Tibial nerve (tissue), 4 donors: ENCODE measurements at regions not wholly inside any gene's neighbourhood (a gene's known extent, or its start where the extent isn't known, plus 50 kb on each side); places are given as distances from the start of the nearest gene placed in this dataset.

Experiments used
- DNase-seq, 2 donors: peaks; one replicate each; pipeline ENCODE4 v3.0.0-alpha.2; 2019; ENCODE audit warnings: low spot score in 2 of 2
- H3K27ac ChIP-seq, 4 donors: fragments of 200-600 bp; sonication (generic) in 3 of 4; one replicate each; pipeline ENCODE4 v1.5.1; 2017 to 2019; ENCODE audit warnings: mild to moderate bottlenecking in 1 of 4
- H3K27me3 ChIP-seq, 2 donors: fragments of 200-600 bp; sonication (generic) in 1 of 2; one replicate each; pipeline versions ENCODE4 v1.5.1 to v1.6.0; 2017 to 2019
- H3K36me3 ChIP-seq, 3 donors: fragments of 200-600 bp; sonication (generic); one replicate each; pipeline ENCODE4 v1.5.1; 2018 to 2019
- H3K4me1 ChIP-seq, 4 donors: fragments of 200-600 bp; sonication (generic) in 3 of 4; one replicate each; pipeline ENCODE4 v1.5.1; 2017 to 2019
- H3K4me3 ChIP-seq, 4 donors: fragments of 200-600 bp; sonication (generic) in 3 of 4; one replicate each; pipeline ENCODE4 v1.5.1; 2017 to 2019; ENCODE audit warnings: mild to moderate bottlenecking in 1 of 4, moderate library complexity in 1 of 4
- H3K9me3 ChIP-seq, 4 donors: fragments of 200-600 bp; sonication (generic) in 3 of 4; one replicate each; pipeline ENCODE4 v1.5.1; 2017 to 2019
- CTCF ChIP-seq, 5 experiments: fragments of 200-600 bp in 3 of 5; fragments of 450-650 bp in 2 of 5; sonication (generic) in 3 of 5; IDR thresholded peaks; one replicate each; pipeline ENCODE4 v1.5.1; 2016 to 2019; ENCODE audit warnings: antibody characterized with exemption in 5 of 5, mild to moderate bottlenecking in 3 of 5, moderate library complexity in 2 of 5
- EP300 ChIP-seq, 2 donors: sonication (generic); formaldehyde crosslinking; IDR thresholded peaks; one replicate each; pipeline ENCODE4 v1.6.1; 2017; ENCODE audit warnings: antibody characterized with exemption in 2 of 2, mild to moderate bottlenecking in 1 of 2
- POLR2A ChIP-seq, 2 donors: fragments of 450-650 bp; IDR thresholded peaks; one replicate each; pipeline ENCODE4 v1.6.1; 2017; ENCODE audit warnings: antibody characterized with exemption in 2 of 2, mild to moderate bottlenecking in 2 of 2, moderate library complexity in 2 of 2
- WGBS, 2 donors: methylation state at CpG; one replicate each; pipeline ENCODE4 v1.1.5; 2018; 5-methylcytosine and 5-hydroxymethylcytosine counted together

- Histone ChIP-seq H3K27ac (no peak overlapping the region), H3K27me3 (no peaks in the 10 kb centered on the region), H3K9me3 (peaks cover 0 to 8% (median 0%) of the 10 kb centered on the region in 4 donors), H3K36me3 (no peaks in the 10 kb centered on the region), H3K4me1 (no peaks in the 10 kb centered on the region), H3K4me3 (no peak overlapping the region)
- WGBS, 2 donors: 85 to 86% methylated on average over 13 of the region's 13 CpGs
- TF ChIP-seq POLR2A (IDR thresholded peaks at IDR 0.05) (no peak), CTCF (IDR thresholded peaks at IDR 0.05) (no peak), EP300 (IDR thresholded peaks at IDR 0.05) (no peak)
- DNase-seq: no peak
Observed at GRCh38 chr11:134893810-134894685, 482.0 kb upstream of the B3GAT1 start.

GRCh38 chr11:134890446-134890845 lies 478.4 kb upstream of the B3GAT1 start:
- no peak overlapping the region for H3K27ac ChIP-seq
- no peak overlapping the region for H3K4me3 ChIP-seq
- DNase-seq: no peak
- no peaks in the 10 kb centered on the region for H3K36me3 ChIP-seq
- 60 to 78% methylated on average over 5 of the region's 5 CpGs for whole genome bisulfite sequencing, 2 donors
- no peaks in the 10 kb centered on the region for H3K27me3 ChIP-seq
- no peak for TF ChIP-seq CTCF (IDR thresholded peaks at IDR 0.05)
- no peak for TF ChIP-seq POLR2A (IDR thresholded peaks at IDR 0.05)
- no peaks in the 10 kb centered on the region for H3K4me1 ChIP-seq
- peaks cover 0 to 8% (median 0%) of the 10 kb centered on the region in 4 donors for H3K9me3 ChIP-seq

- Histone ChIP-seq H3K9me3 (peaks cover 0 to 8% (median 0%) of the 10 kb centered on the region in 4 donors), H3K4me3 (no peak overlapping the region), H3K27ac (no peak overlapping the region), H3K27me3 (peaks cover 0 to 1% of the 10 kb centered on the region in 2 donors), H3K36me3 (no peaks in the 10 kb centered on the region), H3K4me1 (no peaks in the 10 kb centered on the region)
- TF ChIP-seq EP300 (IDR thresholded peaks at IDR 0.05) (no peak), POLR2A (IDR thresholded peaks at IDR 0.05) (no peak), CTCF (IDR thresholded peaks at IDR 0.05) (no peak)
- no peak for DNase-seq
- WGBS, 2 donors: 80 to 86% methylated on average over 6 of the region's 6 CpGs
Observed at GRCh38 chr11:134889832-134890231, 477.8 kb upstream of the B3GAT1 start.

- Histone ChIP-seq H3K4me1 (no peaks in the 10 kb centered on the region), H3K27me3 (peaks cover 0 to 3% of the 10 kb centered on the region in 2 donors), H3K4me3 (no peak overlapping the region), H3K9me3 (peaks cover 0 to 8% (median 0%) of the 10 kb centered on the region in 4 donors), H3K27ac (no peak overlapping the region), H3K36me3 (no peaks in the 10 kb centered on the region)
- DNase-seq: no peak
- 82 to 84% methylated on average over 10 of the region's 10 CpGs for WGBS, 2 donors
- TF ChIP-seq POLR2A (IDR thresholded peaks at IDR 0.05) (no peak), EP300 (IDR thresholded peaks at IDR 0.05) (no peak), CTCF (IDR thresholded peaks at IDR 0.05) (no peak)
Observed at GRCh38 chr11:134888821-134889220, 476.8 kb upstream of the B3GAT1 start.

- no peak for DNase-seq
- Histone ChIP-seq H3K9me3 (peaks cover 0 to 8% (median 0%) of the 10 kb centered on the region in 4 donors), H3K4me1 (no peaks in the 10 kb centered on the region), H3K36me3 (no peaks in the 10 kb centered on the region), H3K4me3 (no peak overlapping the region), H3K27ac (no peak overlapping the region), H3K27me3 (peaks cover 0 to 3% of the 10 kb centered on the region in 2 donors)
- 65 to 77% methylated on average over 4 of the region's 4 CpGs for WGBS, 2 donors
- TF ChIP-seq POLR2A (IDR thresholded peaks at IDR 0.05): no peak
- TF ChIP-seq EP300 (IDR thresholded peaks at IDR 0.05): no peak
- no peak for TF ChIP-seq CTCF (IDR thresholded peaks at IDR 0.05)
Observed at GRCh38 chr11:134887896-134888295, 475.9 kb upstream of the B3GAT1 start.
